Lower leg skin (tissue), 3 donors: ENCODE measurements at regions not wholly inside any gene's neighbourhood (a gene's known extent, or its start where the extent isn't known, plus 50 kb on each side); places are given as distances from the start of the nearest gene placed in this dataset.

Experiments used
- POLR2A ChIP-seq, 2 donors: fragments of 450-650 bp; IDR thresholded peaks; one replicate each; pipeline ENCODE4 v1.6.1; 2016 to 2017; ENCODE audit warnings: antibody characterized with exemption in 2 of 2, mild to moderate bottlenecking in 1 of 2, moderate library complexity in 1 of 2
- TF ChIP-seq, protein P1 (sequence below), 3 donors: fragments of 450-650 bp; IDR thresholded peaks; one replicate each; pipeline ENCODE4 v1.5.1; 2016; ENCODE audit warnings: antibody characterized with exemption in 3 of 3, mild to moderate bottlenecking in 3 of 3, moderate library complexity in 2 of 3

DNA sequence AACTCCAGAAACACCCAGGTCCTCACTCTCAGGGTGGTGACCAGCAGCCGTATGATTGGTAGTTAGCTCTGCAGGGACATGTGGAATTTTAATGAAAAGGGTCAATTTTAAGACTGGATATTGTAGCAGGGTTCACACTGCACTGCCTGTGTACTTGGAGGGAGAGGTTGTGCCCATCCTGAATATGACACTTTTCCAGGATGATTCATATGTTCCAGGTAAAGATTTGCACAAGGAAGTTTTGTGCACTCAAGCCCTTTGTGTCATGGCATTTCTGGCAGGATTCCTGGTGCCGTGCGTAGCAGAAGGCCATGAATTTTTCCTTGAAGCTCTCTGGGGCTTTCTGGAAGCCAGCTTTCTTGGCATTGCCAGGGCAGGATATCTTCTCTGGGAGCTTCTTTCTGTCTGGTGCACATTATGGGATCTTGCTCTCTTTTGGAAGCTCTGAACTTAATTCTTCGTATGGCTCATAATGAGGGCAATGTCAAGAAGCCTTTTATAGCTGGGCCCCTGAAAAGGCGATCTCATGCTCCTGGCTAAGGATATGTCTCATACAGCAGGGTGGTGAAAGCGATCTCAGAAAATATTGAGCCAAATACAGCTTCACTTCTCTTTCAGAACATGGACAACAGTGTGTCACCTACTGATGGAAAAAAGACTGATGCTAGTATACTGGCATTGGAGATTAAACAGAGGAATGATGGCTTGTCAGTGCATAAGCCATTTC, 1133.9 kb downstream of the AACS start:
- TF ChIP-seq, protein P1, sequence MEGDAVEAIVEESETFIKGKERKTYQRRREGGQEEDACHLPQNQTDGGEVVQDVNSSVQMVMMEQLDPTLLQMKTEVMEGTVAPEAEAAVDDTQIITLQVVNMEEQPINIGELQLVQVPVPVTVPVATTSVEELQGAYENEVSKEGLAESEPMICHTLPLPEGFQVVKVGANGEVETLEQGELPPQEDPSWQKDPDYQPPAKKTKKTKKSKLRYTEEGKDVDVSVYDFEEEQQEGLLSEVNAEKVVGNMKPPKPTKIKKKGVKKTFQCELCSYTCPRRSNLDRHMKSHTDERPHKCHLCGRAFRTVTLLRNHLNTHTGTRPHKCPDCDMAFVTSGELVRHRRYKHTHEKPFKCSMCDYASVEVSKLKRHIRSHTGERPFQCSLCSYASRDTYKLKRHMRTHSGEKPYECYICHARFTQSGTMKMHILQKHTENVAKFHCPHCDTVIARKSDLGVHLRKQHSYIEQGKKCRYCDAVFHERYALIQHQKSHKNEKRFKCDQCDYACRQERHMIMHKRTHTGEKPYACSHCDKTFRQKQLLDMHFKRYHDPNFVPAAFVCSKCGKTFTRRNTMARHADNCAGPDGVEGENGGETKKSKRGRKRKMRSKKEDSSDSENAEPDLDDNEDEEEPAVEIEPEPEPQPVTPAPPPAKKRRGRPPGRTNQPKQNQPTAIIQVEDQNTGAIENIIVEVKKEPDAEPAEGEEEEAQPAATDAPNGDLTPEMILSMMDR (IDR thresholded peaks at IDR 0.05), result no peak
- no peak for TF ChIP-seq POLR2A (IDR thresholded peaks at IDR 0.05)
